Activated T-cell treated with anti-CD3 and anti-CD28 coated beads, Interleukin-2, amount 50 U/mL, for 4 hours (primary cell): ENCODE measurements at regions not wholly inside any gene's neighbourhood (a gene's known extent, or its start where the extent isn't known, plus 50 kb on each side); places are given as distances from the start of the nearest gene placed in this dataset.
"Not testable (repeated sequence)": the region's sequence is repeated elsewhere in the genome, so short reads cannot be mapped to it uniquely, and the experiment has no call there.

ENCODE experiments used
- ATAC-seq, 2 donors: fragments of 200-7000 bp; cut with Tn5 transposase; one replicate each; pipeline ENCODE4 v1.10.0; 2021
- DNase-seq: peaks from one replicate; pipeline ENCODE4 v3.0.0-alpha.2; 2020
- H3K27me3 Mint-ChIP-seq: one replicate; pipeline ENCODE4 v1.8.0; 2021; ENCODE audit warnings: low read depth, mixed read lengths
- H3K36me3 Mint-ChIP-seq: one replicate; pipeline ENCODE4 v1.8.0; 2022; ENCODE audit warnings: mixed read lengths; ENCODE audit not compliant: insufficient read depth
- H3K4me1 Mint-ChIP-seq: one replicate; pipeline ENCODE4 v1.8.0; 2021; ENCODE audit warnings: low read depth, mixed read lengths
- H3K4me3 Mint-ChIP-seq: one replicate; pipeline ENCODE4 v1.8.0; 2021; ENCODE audit warnings: mild to moderate bottlenecking, moderate library complexity, mixed read lengths
- H3K9me3 Mint-ChIP-seq: one replicate; pipeline ENCODE4 v1.8.0; 2021; ENCODE audit warnings: mixed read lengths

DNA sequence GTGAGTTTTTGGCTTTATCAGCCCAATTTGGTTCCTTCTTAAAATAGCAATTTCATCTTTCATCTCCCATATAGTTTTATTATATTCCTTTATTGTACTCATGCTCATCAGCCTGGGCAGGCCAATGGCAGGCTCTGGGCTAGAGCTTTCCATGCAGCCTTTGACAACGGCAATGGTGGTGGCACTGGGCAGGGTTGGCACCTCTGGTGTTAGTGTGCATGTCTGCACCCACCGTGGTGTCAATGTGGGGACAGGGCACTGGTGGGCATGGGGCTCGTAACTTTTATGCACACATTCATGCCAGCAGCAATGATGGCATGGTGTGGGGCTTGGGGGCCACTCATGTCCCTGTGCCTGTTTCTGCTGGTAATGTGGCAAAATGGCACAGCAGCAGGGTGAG, 1305.4 kb downstream of the DSC3 start:
- Mint-ChIP-seq H3K36me3 (no peaks in the 10 kb centered on the region), H3K27me3 (no peaks in the 10 kb centered on the region), H3K4me1 (no peaks in the 10 kb centered on the region), H3K4me3 (no peak overlapping the region), H3K9me3 (peaks cover 28% of the 10 kb centered on the region)
- ATAC-seq (no peak), DNase-seq (no peak)

- ATAC-seq (no peak), DNase-seq (no peak)
- no peaks in the 10 kb centered on the region for H3K4me1 Mint-ChIP-seq
- peaks cover 30% of the 10 kb centered on the region for H3K9me3 Mint-ChIP-seq
- no peaks in the 10 kb centered on the region for H3K27me3 Mint-ChIP-seq
- H3K36me3 Mint-ChIP-seq, result no peaks in the 10 kb centered on the region
- H3K4me3 Mint-ChIP-seq, result no peak overlapping the region
These were observed 1312.5 kb downstream of the DSC3 start for GRCh38 chr18:29730073-29730472.

DNA sequence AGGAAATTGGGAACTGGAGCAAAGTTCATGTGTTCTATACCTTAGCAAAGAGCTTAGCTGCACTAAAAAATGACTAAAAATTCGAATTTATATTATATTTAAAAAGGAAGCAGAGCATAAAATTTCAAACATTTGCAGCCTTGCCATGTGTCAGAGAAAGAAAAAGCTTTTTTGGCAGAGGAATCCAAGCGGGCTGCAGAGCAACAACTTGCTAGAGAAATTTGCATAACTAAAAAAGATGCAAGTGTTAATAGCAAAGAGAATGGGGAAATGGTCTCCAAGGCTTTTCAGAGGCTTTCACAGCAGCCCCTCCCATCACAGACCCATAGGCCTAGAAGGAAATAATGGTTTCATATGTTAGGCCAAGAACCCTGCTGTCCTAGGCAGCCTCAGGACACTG, 1315.9 kb downstream of the DSC3 start:
- no peaks in the 10 kb centered on the region for H3K27me3 Mint-ChIP-seq
- DNase-seq, result no peak
- H3K36me3 Mint-ChIP-seq, result no peaks in the 10 kb centered on the region
- H3K9me3 Mint-ChIP-seq, result peaks cover 20% of the 10 kb centered on the region
- no peaks in the 10 kb centered on the region for H3K4me1 Mint-ChIP-seq
- ATAC-seq, result no peak
- H3K4me3 Mint-ChIP-seq, result no peak overlapping the region

- not testable (repeated sequence) for DNase-seq, H3K27me3 Mint-ChIP-seq, ATAC-seq, H3K4me1 Mint-ChIP-seq, H3K36me3 Mint-ChIP-seq, H3K4me3 Mint-ChIP-seq
- H3K9me3 Mint-ChIP-seq, result peaks cover 20% of the 10 kb centered on the region
These were observed 1319.1 kb downstream of the DSC3 start for GRCh38 chr18:29723486-29723885.

DNA sequence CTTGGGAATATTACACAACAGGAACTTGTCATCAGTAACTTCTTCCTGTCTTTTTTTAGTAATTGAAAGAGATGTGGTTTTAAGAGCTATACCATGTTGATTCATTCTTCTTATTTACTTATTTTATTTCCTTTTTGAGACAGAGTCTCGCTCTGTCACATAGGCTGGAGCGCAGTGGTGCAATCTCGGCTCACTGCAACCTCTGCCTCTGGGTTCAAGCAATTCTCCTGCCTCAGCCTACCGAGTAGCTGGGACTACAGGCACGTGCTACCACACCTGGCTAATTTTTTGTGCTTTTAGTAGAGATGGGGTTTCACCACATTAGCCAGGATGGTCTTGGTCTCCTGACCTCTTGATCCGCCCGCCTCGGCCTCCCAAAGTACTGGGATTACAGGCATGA, 1326.6 kb downstream of the DSC3 start:
- not testable (repeated sequence) for H3K4me1 Mint-ChIP-seq, DNase-seq, H3K4me3 Mint-ChIP-seq, ATAC-seq, H3K27me3 Mint-ChIP-seq, H3K36me3 Mint-ChIP-seq
- peaks cover 18% of the 10 kb centered on the region for H3K9me3 Mint-ChIP-seq

- H3K4me3 Mint-ChIP-seq, result no peak overlapping the region
- no peak for DNase-seq
- H3K36me3 Mint-ChIP-seq, result no peaks in the 10 kb centered on the region
- H3K27me3 Mint-ChIP-seq, result no peaks in the 10 kb centered on the region
- H3K4me1 Mint-ChIP-seq, result no peaks in the 10 kb centered on the region
- H3K9me3 Mint-ChIP-seq, result peaks cover 28% of the 10 kb centered on the region
- ATAC-seq, result no peak
These were observed 1329.8 kb downstream of the DSC3 start for GRCh38 chr18:29712785-29713184.

- Mint-ChIP-seq H3K4me1 (no peaks in the 10 kb centered on the region), H3K36me3 (no peaks in the 10 kb centered on the region), H3K4me3 (no peak overlapping the region), H3K9me3 (peaks cover 37% of the 10 kb centered on the region), H3K27me3 (no peaks in the 10 kb centered on the region)
- ATAC-seq (no peak), DNase-seq (no peak)
These were observed 1330.6 kb downstream of the DSC3 start for GRCh38 chr18:29711932-29712331.

GRCh38 chr18:29693334-29693733, 1349.2 kb downstream of the DSC3 start:
- H3K4me1 Mint-ChIP-seq, result no peaks in the 10 kb centered on the region
- no peak overlapping the region for H3K4me3 Mint-ChIP-seq
- H3K36me3 Mint-ChIP-seq, result no peaks in the 10 kb centered on the region
- peaks cover 22% of the 10 kb centered on the region for H3K9me3 Mint-ChIP-seq
- ATAC-seq (no peak), DNase-seq (no peak)
- H3K27me3 Mint-ChIP-seq, result no peaks in the 10 kb centered on the region

DNA sequence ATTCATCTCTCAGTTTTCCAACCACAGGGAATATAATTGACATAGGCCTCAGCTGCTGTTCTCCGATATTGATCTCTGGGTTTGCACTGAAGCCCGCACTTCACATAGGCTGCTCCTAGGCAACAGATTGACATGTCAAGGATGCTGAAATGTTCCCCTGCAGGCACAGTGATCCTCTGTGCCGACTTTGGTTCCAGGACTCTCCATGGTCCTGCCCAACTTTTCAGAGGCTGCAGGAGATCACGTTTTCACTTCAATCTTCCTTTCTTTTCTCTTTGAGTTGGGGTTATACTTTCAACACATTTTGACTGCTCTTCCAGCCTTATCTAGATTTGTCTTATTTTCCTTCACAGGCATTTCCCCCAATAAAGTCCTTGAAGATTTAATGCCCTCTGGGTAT, 1361.0 kb downstream of the DSC3 start:
- ATAC-seq (no peak), DNase-seq (no peak)
- Mint-ChIP-seq H3K9me3 (peaks cover 17% of the 10 kb centered on the region), H3K27me3 (no peaks in the 10 kb centered on the region), H3K4me1 (no peaks in the 10 kb centered on the region), H3K36me3 (no peaks in the 10 kb centered on the region), H3K4me3 (no peak overlapping the region)

GRCh38 chr18:29664278-29665036, 1378.1 kb downstream of the DSC3 start:
- H3K4me1 Mint-ChIP-seq, result no peaks in the 10 kb centered on the region
- H3K27me3 Mint-ChIP-seq, result no peaks in the 10 kb centered on the region
- no peak for ATAC-seq
- H3K9me3 Mint-ChIP-seq, result peaks cover 11% of the 10 kb centered on the region
- H3K36me3 Mint-ChIP-seq, result no peaks in the 10 kb centered on the region
- DNase-seq, result no peak
- H3K4me3 Mint-ChIP-seq, result no peak overlapping the region

GRCh38 chr18:29661924-29662323, 1380.6 kb downstream of the DSC3 start:
- DNase-seq (no peak), ATAC-seq (no peak)
- Mint-ChIP-seq H3K4me3 (no peak overlapping the region), H3K9me3 (peaks cover 16% of the 10 kb centered on the region), H3K36me3 (no peaks in the 10 kb centered on the region), H3K27me3 (no peaks in the 10 kb centered on the region), H3K4me1 (no peaks in the 10 kb centered on the region)

DNA sequence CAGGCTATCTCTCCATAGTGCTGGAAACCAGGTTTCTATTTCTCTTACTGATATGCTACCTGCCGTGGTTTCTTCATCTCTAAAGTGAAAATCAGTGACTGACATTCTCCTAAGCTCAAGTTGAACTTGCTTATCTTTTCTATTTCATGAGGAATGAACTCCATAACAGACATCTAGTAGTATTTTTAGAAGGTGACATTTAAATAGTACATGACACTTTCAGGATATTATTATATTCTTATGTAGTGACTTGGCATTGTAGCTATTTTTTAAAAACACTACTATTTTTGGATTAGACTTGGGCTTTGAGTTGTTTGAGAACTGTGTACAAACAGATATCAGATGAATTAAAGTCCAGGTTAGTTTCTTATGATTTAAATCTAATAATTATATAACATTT, 1381.8 kb downstream of the DSC3 start:
- Mint-ChIP-seq H3K4me1 (no peaks in the 10 kb centered on the region), H3K4me3 (no peak overlapping the region), H3K9me3 (peaks cover 21% of the 10 kb centered on the region), H3K36me3 (no peaks in the 10 kb centered on the region), H3K27me3 (no peaks in the 10 kb centered on the region)
- DNase-seq (no peak), ATAC-seq (no peak)

GRCh38 chr18:29653671-29654215, 1388.8 kb downstream of the DSC3 start:
- ATAC-seq (no peak), DNase-seq (no peak)
- H3K36me3 Mint-ChIP-seq, result no peaks in the 10 kb centered on the region
- peaks cover 27% of the 10 kb centered on the region for H3K9me3 Mint-ChIP-seq
- H3K4me3 Mint-ChIP-seq, result no peak overlapping the region
- no peaks in the 10 kb centered on the region for H3K27me3 Mint-ChIP-seq
- no peaks in the 10 kb centered on the region for H3K4me1 Mint-ChIP-seq

DNA sequence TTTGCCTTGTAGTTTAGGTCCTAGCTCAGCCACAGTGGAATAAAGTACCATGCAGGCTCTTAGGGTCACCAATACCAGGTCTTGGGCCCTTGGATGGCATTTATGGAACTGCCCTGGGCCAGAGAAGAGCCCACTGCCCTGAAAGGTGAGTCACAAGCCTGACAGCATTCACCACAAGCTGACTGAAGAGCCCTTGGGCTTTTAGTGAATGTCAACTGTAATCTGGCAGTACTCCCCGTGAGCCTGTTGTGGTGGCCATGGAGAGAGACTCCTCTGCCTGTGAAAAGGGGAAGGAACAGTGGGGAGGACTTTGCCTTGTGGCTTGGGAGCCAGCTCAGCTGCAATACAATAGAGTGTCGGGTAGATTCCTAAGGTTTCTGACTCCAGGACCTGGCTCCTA, 1389.7 kb downstream of the DSC3 start:
- no peak for DNase-seq
- H3K9me3 Mint-ChIP-seq, result peaks cover 27% of the 10 kb centered on the region
- H3K27me3 Mint-ChIP-seq, result no peaks in the 10 kb centered on the region
- no peak overlapping the region for H3K4me3 Mint-ChIP-seq
- H3K4me1 Mint-ChIP-seq, result no peaks in the 10 kb centered on the region
- no peaks in the 10 kb centered on the region for H3K36me3 Mint-ChIP-seq
- ATAC-seq, result no peak

- DNase-seq (no peak), ATAC-seq (no peak)
- Mint-ChIP-seq H3K4me3 (no peak overlapping the region), H3K36me3 (no peaks in the 10 kb centered on the region), H3K27me3 (no peaks in the 10 kb centered on the region), H3K4me1 (no peaks in the 10 kb centered on the region), H3K9me3 (peaks cover 21% of the 10 kb centered on the region)
These were observed 1391.3 kb downstream of the DSC3 start for GRCh38 chr18:29651122-29651680.
